ENCODE measurements at regions not wholly inside any gene's neighbourhood (a gene's known extent, or its start where the extent isn't known, plus 50 kb on each side); places are given as distances from the start of the nearest gene placed in this dataset.
"Not testable (repeated sequence)": the region's sequence is repeated elsewhere in the genome, so short reads cannot be mapped to it uniquely, and the experiment has no call there.

GRCh38 chr12:84099591-84099990 lies 813.0 kb downstream of the SLC6A15 start:
- H3K9me3 ChIP-seq (ENCODE audit: severe bottlenecking): not testable (repeated sequence)

GRCh38 chr12:84091651-84092050 lies 820.9 kb downstream of the SLC6A15 start:
- ATAC-seq (ENCODE audit: low read depth): no peak
- H3K4me1 ChIP-seq (ENCODE audit: insufficient read depth, poor library complexity, severe bottlenecking): no peaks in the 10 kb centered on the region
- no peaks in the 10 kb centered on the region for H3K36me3 ChIP-seq (ENCODE audit: low read depth)
- no peak overlapping the region for H3K4me3 ChIP-seq (ENCODE audit: severe bottlenecking)
- no peak overlapping the region for H3K27ac ChIP-seq (ENCODE audit: poor library complexity, severe bottlenecking)
- TF ChIP-seq CTCF (IDR thresholded peaks at IDR 0.05; ENCODE audit: poor library complexity, severe bottlenecking): no peak
- DNase-seq (ENCODE audit: low spot score): no peak
- H3K27me3 ChIP-seq (ENCODE audit: insufficient read depth, poor library complexity, severe bottlenecking): no peaks in the 10 kb centered on the region
- H3K9me3 ChIP-seq (ENCODE audit: severe bottlenecking): no peaks in the 10 kb centered on the region

More at GRCh38 chr12:84099591-84099990, 813.0 kb downstream of the SLC6A15 start:
- not testable (repeated sequence) for H3K27me3 ChIP-seq (ENCODE audit: insufficient read depth, poor library complexity, severe bottlenecking); H3K27ac ChIP-seq (ENCODE audit: poor library complexity, severe bottlenecking); DNase-seq (ENCODE audit: low spot score); H3K4me1 ChIP-seq (ENCODE audit: insufficient read depth, poor library complexity, severe bottlenecking); ATAC-seq (ENCODE audit: low read depth); H3K36me3 ChIP-seq (ENCODE audit: low read depth); H3K4me3 ChIP-seq (ENCODE audit: severe bottlenecking)

GRCh38 chr12:84089356-84089755 lies 823.2 kb downstream of the SLC6A15 start:
- no peak overlapping the region for H3K27ac ChIP-seq (ENCODE audit: poor library complexity, severe bottlenecking)
- no peaks in the 10 kb centered on the region for H3K36me3 ChIP-seq (ENCODE audit: low read depth)
- H3K4me1 ChIP-seq (ENCODE audit: insufficient read depth, poor library complexity, severe bottlenecking): no peaks in the 10 kb centered on the region
- DNase-seq (ENCODE audit: low spot score) (no peak), ATAC-seq (ENCODE audit: low read depth) (no peak)
- H3K9me3 ChIP-seq (ENCODE audit: severe bottlenecking): no peaks in the 10 kb centered on the region
- H3K27me3 ChIP-seq (ENCODE audit: insufficient read depth, poor library complexity, severe bottlenecking): no peaks in the 10 kb centered on the region
- no peak for TF ChIP-seq CTCF (IDR thresholded peaks at IDR 0.05; ENCODE audit: poor library complexity, severe bottlenecking)
- no peak overlapping the region for H3K4me3 ChIP-seq (ENCODE audit: severe bottlenecking)

DNA sequence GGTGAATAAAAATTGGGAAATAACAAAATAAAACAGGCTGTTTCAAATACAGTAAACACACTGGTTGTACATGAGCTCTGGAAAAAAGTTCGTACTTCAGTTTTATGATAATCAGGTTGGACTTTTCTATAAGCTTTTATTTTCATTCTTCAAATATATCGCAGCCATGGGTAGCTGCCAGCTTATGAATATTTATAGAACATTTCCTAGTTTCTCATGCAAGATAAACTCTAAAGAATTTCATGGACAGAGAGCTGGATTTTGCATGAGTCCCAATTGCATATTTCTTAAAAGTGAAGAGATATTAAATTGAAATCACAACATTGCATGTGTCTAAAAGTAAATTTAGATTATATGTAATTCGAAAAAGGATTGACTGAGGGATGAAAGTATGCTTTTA lies 827.6 kb downstream of the SLC6A15 start:
- Histone ChIP-seq H3K4me3 (ENCODE audit: severe bottlenecking) (no peak overlapping the region), H3K4me1 (ENCODE audit: insufficient read depth, poor library complexity, severe bottlenecking) (no peaks in the 10 kb centered on the region), H3K27me3 (ENCODE audit: insufficient read depth, poor library complexity, severe bottlenecking) (no peaks in the 10 kb centered on the region), H3K27ac (ENCODE audit: poor library complexity, severe bottlenecking) (no peak overlapping the region), H3K36me3 (ENCODE audit: low read depth) (no peaks in the 10 kb centered on the region), H3K9me3 (ENCODE audit: severe bottlenecking) (no peaks in the 10 kb centered on the region)
- ATAC-seq (ENCODE audit: low read depth): no peak
- no peak for DNase-seq (ENCODE audit: low spot score)
- TF ChIP-seq CTCF (IDR thresholded peaks at IDR 0.05; ENCODE audit: poor library complexity, severe bottlenecking): no peak

- ATAC-seq (ENCODE audit: low read depth): no peak
- Histone ChIP-seq H3K9me3 (ENCODE audit: severe bottlenecking) (no peaks in the 10 kb centered on the region), H3K4me1 (ENCODE audit: insufficient read depth, poor library complexity, severe bottlenecking) (no peaks in the 10 kb centered on the region), H3K36me3 (ENCODE audit: low read depth) (no peaks in the 10 kb centered on the region), H3K27ac (ENCODE audit: poor library complexity, severe bottlenecking) (no peak overlapping the region), H3K4me3 (ENCODE audit: severe bottlenecking) (no peak overlapping the region), H3K27me3 (ENCODE audit: insufficient read depth, poor library complexity, severe bottlenecking) (no peaks in the 10 kb centered on the region)
- no peak for TF ChIP-seq CTCF (IDR thresholded peaks at IDR 0.05; ENCODE audit: poor library complexity, severe bottlenecking)
- no peak for DNase-seq (ENCODE audit: low spot score)
Observed at GRCh38 chr12:84079626-84080025, 833.0 kb downstream of the SLC6A15 start.
